ENCODE measurements at regions not wholly inside any gene's neighbourhood (a gene's known extent, or its start where the extent isn't known, plus 50 kb on each side); places are given as distances from the start of the nearest gene placed in this dataset.

DNA sequence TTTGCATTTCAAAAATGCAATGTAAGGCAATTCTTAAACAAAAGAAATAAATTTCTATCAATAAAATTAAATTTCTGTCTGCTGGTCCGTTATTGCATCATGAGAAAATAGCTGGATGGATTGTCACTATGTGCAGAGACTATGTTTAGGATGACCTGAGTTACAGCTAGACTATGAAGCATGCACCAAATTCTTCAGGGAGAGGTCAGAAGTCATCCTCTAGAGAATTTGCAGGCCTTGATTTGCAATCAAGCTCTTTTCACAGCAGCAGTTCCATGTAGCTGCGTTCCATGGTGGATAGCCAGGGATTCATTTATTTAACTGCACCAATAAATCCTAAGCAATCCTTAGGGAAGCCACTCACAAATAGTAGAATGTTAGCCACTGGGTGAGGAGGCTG, 253.7 kb downstream of the MSRB3 start:
- TF ChIP-seq, protein P1, sequence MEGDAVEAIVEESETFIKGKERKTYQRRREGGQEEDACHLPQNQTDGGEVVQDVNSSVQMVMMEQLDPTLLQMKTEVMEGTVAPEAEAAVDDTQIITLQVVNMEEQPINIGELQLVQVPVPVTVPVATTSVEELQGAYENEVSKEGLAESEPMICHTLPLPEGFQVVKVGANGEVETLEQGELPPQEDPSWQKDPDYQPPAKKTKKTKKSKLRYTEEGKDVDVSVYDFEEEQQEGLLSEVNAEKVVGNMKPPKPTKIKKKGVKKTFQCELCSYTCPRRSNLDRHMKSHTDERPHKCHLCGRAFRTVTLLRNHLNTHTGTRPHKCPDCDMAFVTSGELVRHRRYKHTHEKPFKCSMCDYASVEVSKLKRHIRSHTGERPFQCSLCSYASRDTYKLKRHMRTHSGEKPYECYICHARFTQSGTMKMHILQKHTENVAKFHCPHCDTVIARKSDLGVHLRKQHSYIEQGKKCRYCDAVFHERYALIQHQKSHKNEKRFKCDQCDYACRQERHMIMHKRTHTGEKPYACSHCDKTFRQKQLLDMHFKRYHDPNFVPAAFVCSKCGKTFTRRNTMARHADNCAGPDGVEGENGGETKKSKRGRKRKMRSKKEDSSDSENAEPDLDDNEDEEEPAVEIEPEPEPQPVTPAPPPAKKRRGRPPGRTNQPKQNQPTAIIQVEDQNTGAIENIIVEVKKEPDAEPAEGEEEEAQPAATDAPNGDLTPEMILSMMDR (IDR thresholded peaks at IDR 0.05; ENCODE audit: poor library complexity, severe bottlenecking): no peak
- Histone ChIP-seq H3K9me3 (ENCODE audit: severe bottlenecking) (no peaks in the 10 kb centered on the region), H3K4me3 (ENCODE audit: severe bottlenecking) (no peak overlapping the region), H3K36me3 (ENCODE audit: low read depth) (no peaks in the 10 kb centered on the region), H3K4me1 (ENCODE audit: insufficient read depth, poor library complexity, severe bottlenecking) (peaks cover 31% of the 10 kb centered on the region), H3K27me3 (ENCODE audit: insufficient read depth, poor library complexity, severe bottlenecking) (no peaks in the 10 kb centered on the region), H3K27ac (ENCODE audit: poor library complexity, severe bottlenecking) (peak overlapping the region; percentile 96)
- DNase-seq (ENCODE audit: low spot score): no peak
- no peak for ATAC-seq (ENCODE audit: low read depth)

DNA sequence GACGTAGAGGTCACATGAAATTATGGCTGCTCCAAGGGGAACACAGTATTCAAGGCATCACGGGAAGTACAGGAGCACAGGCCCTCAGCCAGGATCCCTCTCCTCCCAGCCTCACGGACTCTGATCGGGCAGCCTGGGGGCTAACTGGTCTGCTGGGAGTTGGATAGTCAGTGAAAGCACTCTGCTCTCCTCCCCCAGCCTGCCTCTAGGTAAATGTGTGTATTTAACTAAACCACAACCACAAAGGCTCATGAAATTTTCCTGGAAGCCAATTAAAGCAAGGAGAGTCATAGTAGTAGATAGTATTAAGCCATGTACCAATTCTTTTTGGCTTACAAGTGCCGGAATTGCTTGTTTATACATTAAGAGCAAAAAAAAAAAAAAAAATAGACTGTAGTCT, 254.3 kb downstream of the MSRB3 start:
- DNase-seq (ENCODE audit: low spot score): no peak
- ATAC-seq (ENCODE audit: low read depth): peak; percentile 3; the same call in 1 of the 3 replicates
- peak overlapping the region; percentile 96 for H3K27ac ChIP-seq (ENCODE audit: poor library complexity, severe bottlenecking)

GRCh38 chr12:65533177-65533883, 254.8 kb downstream of the MSRB3 start:
- H3K27me3 ChIP-seq (ENCODE audit: insufficient read depth, poor library complexity, severe bottlenecking): no peaks in the 10 kb centered on the region
- H3K4me3 ChIP-seq (ENCODE audit: severe bottlenecking): no peak overlapping the region
- ATAC-seq (ENCODE audit: low read depth) (no peak), DNase-seq (ENCODE audit: low spot score) (no peak)
- H3K4me1 ChIP-seq (ENCODE audit: insufficient read depth, poor library complexity, severe bottlenecking): peaks cover 42% of the 10 kb centered on the region
- no peaks in the 10 kb centered on the region for H3K9me3 ChIP-seq (ENCODE audit: severe bottlenecking)
- H3K27ac ChIP-seq (ENCODE audit: poor library complexity, severe bottlenecking): peak overlapping the region; percentile 96
- H3K36me3 ChIP-seq (ENCODE audit: low read depth): no peaks in the 10 kb centered on the region
- TF ChIP-seq, protein P1 (IDR thresholded peaks at IDR 0.05; ENCODE audit: poor library complexity, severe bottlenecking): no peak

More for the DNA sequence above, 254.3 kb downstream of the MSRB3 start:
- no peaks in the 10 kb centered on the region for H3K9me3 ChIP-seq (ENCODE audit: severe bottlenecking)
- peaks cover 37% of the 10 kb centered on the region for H3K4me1 ChIP-seq (ENCODE audit: insufficient read depth, poor library complexity, severe bottlenecking)
- no peaks in the 10 kb centered on the region for H3K27me3 ChIP-seq (ENCODE audit: insufficient read depth, poor library complexity, severe bottlenecking)
- no peaks in the 10 kb centered on the region for H3K36me3 ChIP-seq (ENCODE audit: low read depth)
- TF ChIP-seq, protein P1 (IDR thresholded peaks at IDR 0.05; ENCODE audit: poor library complexity, severe bottlenecking): no peak
- no peak overlapping the region for H3K4me3 ChIP-seq (ENCODE audit: severe bottlenecking)

DNA sequence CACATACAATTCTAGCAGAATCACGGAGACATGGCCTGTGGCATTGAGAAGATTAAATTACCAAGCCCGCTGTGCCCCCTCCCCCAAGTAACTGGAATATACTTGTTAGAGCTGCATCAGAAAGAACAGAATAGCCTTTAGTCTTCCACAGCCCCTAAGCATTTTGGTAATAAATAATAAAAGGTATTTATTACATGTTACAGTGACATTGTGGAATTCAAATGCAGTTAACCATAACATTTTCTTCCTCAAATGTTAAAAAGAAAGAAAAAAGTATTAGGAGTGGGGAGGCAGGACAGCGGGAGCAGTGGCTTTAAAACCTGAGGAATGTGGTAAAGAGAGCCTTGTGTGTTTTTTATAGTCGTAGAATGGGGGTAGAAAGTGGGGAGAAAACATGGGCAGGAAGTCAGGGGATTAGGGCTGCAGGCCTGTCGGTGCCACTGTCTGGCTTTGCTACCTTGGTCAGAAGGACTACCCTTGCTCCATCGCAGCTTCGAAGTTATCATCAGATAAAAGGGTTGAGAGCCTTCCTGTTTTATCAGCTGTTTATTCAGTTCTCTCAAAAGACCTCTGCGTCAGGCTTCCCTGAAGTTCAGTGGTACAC, 255.9 kb downstream of the MSRB3 start:
- Histone ChIP-seq H3K36me3 (ENCODE audit: low read depth) (no peaks in the 10 kb centered on the region), H3K27me3 (ENCODE audit: insufficient read depth, poor library complexity, severe bottlenecking) (no peaks in the 10 kb centered on the region), H3K4me1 (ENCODE audit: insufficient read depth, poor library complexity, severe bottlenecking) (peaks cover 42% of the 10 kb centered on the region), H3K9me3 (ENCODE audit: severe bottlenecking) (no peaks in the 10 kb centered on the region), H3K27ac (ENCODE audit: poor library complexity, severe bottlenecking) (peak overlapping the region; percentile 96), H3K4me3 (ENCODE audit: severe bottlenecking) (no peak overlapping the region)
- TF ChIP-seq, protein P1 (IDR thresholded peaks at IDR 0.05; ENCODE audit: poor library complexity, severe bottlenecking): no peak
- DNase-seq (ENCODE audit: low spot score): no peak
- ATAC-seq (ENCODE audit: low read depth): no peak

GRCh38 chr12:65535946-65536345, 257.5 kb downstream of the MSRB3 start:
- Histone ChIP-seq H3K27me3 (ENCODE audit: insufficient read depth, poor library complexity, severe bottlenecking) (no peaks in the 10 kb centered on the region), H3K36me3 (ENCODE audit: low read depth) (no peaks in the 10 kb centered on the region), H3K4me3 (ENCODE audit: severe bottlenecking) (no peak overlapping the region), H3K9me3 (ENCODE audit: severe bottlenecking) (peaks cover 12% of the 10 kb centered on the region), H3K4me1 (ENCODE audit: insufficient read depth, poor library complexity, severe bottlenecking) (peaks cover 42% of the 10 kb centered on the region), H3K27ac (ENCODE audit: poor library complexity, severe bottlenecking) (peak overlapping the region; percentile 96)
- DNase-seq (ENCODE audit: low spot score): no peak
- ATAC-seq (ENCODE audit: low read depth): no peak
- TF ChIP-seq, protein P1 (IDR thresholded peaks at IDR 0.05; ENCODE audit: poor library complexity, severe bottlenecking): no peak

All from RWPE2 (cell line).